Panc1 (cell line): ENCODE measurements at regions not wholly inside any gene's neighbourhood (a gene's known extent, or its start where the extent isn't known, plus 50 kb on each side); places are given as distances from the start of the nearest gene placed in this dataset.

Source experiments
- SIN3A ChIP-seq: IDR thresholded peaks from 2 replicates; pipeline ENCODE4 v1.6.1; 2012; ENCODE audit warnings: low read depth, mild to moderate bottlenecking, low read length, moderate library complexity, borderline replicate concordance; ENCODE audit not compliant: insufficient read depth
- TF ChIP-seq, protein P1 (sequence below), 2 experiments: IDR thresholded peaks; 2 replicates each; pipeline ENCODE4 v1.6.1; 2011 to 2012; ENCODE audit warnings: low read depth in 2 of 2, control low read depth in 1 of 2, low read length in 1 of 2, mild to moderate bottlenecking in 1 of 2, moderate library complexity in 1 of 2; ENCODE audit not compliant: insufficient read depth in 1 of 2

DNA sequence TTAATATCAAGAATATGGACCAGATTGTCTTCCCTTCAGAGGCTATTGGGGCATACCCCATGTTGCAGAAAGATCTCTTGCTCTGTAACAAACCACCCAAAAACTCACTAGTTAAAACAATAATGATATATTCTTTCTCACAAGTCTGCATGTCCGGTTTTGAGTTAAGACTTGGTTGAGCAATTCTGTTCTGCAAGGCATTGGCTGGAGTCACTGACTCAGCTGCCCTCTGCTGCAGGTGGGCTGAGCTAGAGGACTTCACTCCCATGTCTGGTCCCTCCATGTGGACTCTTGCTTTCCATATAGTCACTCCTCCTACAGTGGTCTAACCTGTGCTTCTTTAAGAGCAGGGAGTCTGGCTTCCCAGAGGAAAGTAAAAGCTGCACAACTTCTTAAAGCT is 73.4 kb downstream of the ESM1 start:
- TF ChIP-seq SIN3A: no peak
- TF ChIP-seq, protein P1, sequence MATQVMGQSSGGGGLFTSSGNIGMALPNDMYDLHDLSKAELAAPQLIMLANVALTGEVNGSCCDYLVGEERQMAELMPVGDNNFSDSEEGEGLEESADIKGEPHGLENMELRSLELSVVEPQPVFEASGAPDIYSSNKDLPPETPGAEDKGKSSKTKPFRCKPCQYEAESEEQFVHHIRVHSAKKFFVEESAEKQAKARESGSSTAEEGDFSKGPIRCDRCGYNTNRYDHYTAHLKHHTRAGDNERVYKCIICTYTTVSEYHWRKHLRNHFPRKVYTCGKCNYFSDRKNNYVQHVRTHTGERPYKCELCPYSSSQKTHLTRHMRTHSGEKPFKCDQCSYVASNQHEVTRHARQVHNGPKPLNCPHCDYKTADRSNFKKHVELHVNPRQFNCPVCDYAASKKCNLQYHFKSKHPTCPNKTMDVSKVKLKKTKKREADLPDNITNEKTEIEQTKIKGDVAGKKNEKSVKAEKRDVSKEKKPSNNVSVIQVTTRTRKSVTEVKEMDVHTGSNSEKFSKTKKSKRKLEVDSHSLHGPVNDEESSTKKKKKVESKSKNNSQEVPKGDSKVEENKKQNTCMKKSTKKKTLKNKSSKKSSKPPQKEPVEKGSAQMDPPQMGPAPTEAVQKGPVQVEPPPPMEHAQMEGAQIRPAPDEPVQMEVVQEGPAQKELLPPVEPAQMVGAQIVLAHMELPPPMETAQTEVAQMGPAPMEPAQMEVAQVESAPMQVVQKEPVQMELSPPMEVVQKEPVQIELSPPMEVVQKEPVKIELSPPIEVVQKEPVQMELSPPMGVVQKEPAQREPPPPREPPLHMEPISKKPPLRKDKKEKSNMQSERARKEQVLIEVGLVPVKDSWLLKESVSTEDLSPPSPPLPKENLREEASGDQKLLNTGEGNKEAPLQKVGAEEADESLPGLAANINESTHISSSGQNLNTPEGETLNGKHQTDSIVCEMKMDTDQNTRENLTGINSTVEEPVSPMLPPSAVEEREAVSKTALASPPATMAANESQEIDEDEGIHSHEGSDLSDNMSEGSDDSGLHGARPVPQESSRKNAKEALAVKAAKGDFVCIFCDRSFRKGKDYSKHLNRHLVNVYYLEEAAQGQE (IDR thresholded peaks at IDR 0.05; ENCODE audit: insufficient read depth in 1 of 2, low read depth in 2 of 2, low read length in 1 of 2): no peak
